ENCODE measurements at regions not wholly inside any gene's neighbourhood (a gene's known extent, or its start where the extent isn't known, plus 50 kb on each side); places are given as distances from the start of the nearest gene placed in this dataset.

- ATAC-seq: no peak
- CTCF ChIA-PET: no interaction called here
- WGBS (ENCODE audit: missing lambda C conversion rate): 69% methylated on average over 4 of the region's 4 CpGs
These were observed 731.7 kb downstream of the RFPL4B start for GRCh38 chr6:113078791-113079190.

GRCh38 chr6:113082745-113083144 is 735.6 kb downstream of the RFPL4B start:
- FAIRE-seq (no peak), DNase-seq (ENCODE audit: low read depth in 1 of 2, low spot score in 1 of 2) (no peak), ATAC-seq (no peak)
- TF ChIP-seq CBX8 (IDR thresholded peaks at IDR 0.05) (no peak), CHD2 (IDR thresholded peaks at IDR 0.05; ENCODE audit: low read length, partially characterized antibody) (no peak), MAFK (IDR thresholded peaks at IDR 0.05; ENCODE audit: partially characterized antibody) (peak; percentile 81)
- H3K4me3 ChIP-seq: no peak overlapping the region
- WGBS (ENCODE audit: missing lambda C conversion rate): 66% methylated on average over 3 of the region's 3 CpGs
- CTCF ChIA-PET: no interaction called here
- H3K4me2 ChIP-seq: no peak overlapping the region
- POLR2A ChIA-PET: no interaction called here
- no peaks in the 10 kb centered on the region for H3K4me1 ChIP-seq
- H3K27ac ChIP-seq: no peak overlapping the region
- no peaks in the 10 kb centered on the region for H3K9me3 ChIP-seq

More at GRCh38 chr6:113078791-113079190, 731.7 kb downstream of the RFPL4B start:
- Histone ChIP-seq H3K4me2 (no peak overlapping the region), H3K9me3 (no peaks in the 10 kb centered on the region), H3K4me1 (peaks cover 1% of the 10 kb centered on the region; the same call in 2 of the 3 replicates), H3K27ac (no peak overlapping the region), H3K4me3 (no peak overlapping the region)
- no peak for DNase-seq (ENCODE audit: low read depth in 1 of 2, low spot score in 1 of 2)
- POLR2A ChIA-PET: no interaction called here
- FAIRE-seq: no peak
- TF ChIP-seq KDM1A (IDR thresholded peaks at IDR 0.05; ENCODE audit: low read depth): no peak
- TF ChIP-seq, protein P1, sequence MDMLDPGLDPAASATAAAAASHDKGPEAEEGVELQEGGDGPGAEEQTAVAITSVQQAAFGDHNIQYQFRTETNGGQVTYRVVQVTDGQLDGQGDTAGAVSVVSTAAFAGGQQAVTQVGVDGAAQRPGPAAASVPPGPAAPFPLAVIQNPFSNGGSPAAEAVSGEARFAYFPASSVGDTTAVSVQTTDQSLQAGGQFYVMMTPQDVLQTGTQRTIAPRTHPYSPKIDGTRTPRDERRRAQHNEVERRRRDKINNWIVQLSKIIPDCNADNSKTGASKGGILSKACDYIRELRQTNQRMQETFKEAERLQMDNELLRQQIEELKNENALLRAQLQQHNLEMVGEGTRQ (IDR thresholded peaks at IDR 0.05): no peak
- no peak for TF ChIP-seq CEBPB (IDR thresholded peaks at IDR 0.05)
- no peak for TF ChIP-seq BHLHE40 (IDR thresholded peaks at IDR 0.05; ENCODE audit: low read depth, low read length)
- TF ChIP-seq ELK1 (IDR thresholded peaks at IDR 0.05; ENCODE audit: low read depth, low read length): no peak
- no peak for TF ChIP-seq ZSCAN20 (CRISPR knock-in tag; IDR thresholded peaks at IDR 0.05)
- no peak for TF ChIP-seq RNF2 (IDR thresholded peaks at IDR 0.05; ENCODE audit: borderline replicate concordance, low read depth)
- no peak for TF ChIP-seq CBX8 (IDR thresholded peaks at IDR 0.05)
- no peak for TF ChIP-seq HMGXB4 (CRISPR knock-in tag; IDR thresholded peaks at IDR 0.05; ENCODE audit: borderline replicate concordance)
- TF ChIP-seq MAZ (IDR thresholded peaks at IDR 0.05; ENCODE audit: borderline replicate concordance, low read depth, low read length): no peak
- no peak for TF ChIP-seq HEYL (CRISPR knock-in tag; IDR thresholded peaks at IDR 0.05)
- TF ChIP-seq POLR2A (IDR thresholded peaks at IDR 0.05; ENCODE audit: low read length): no peak
- no peak for TF ChIP-seq EHMT2 (IDR thresholded peaks at IDR 0.05; ENCODE audit: low read depth)
- TF ChIP-seq RAD21 (conservative IDR thresholded peaks at IDR 0.05 in 1 of 2, IDR thresholded peaks at IDR 0.05 in 1 of 2): no peak
- TF ChIP-seq SREBF2 (IDR thresholded peaks at IDR 0.05): no peak
- no peak for TF ChIP-seq EP300 (IDR thresholded peaks at IDR 0.05)
- no peak for TF ChIP-seq PBX3 (IDR thresholded peaks at IDR 0.05)
- no peak for TF ChIP-seq MAX (IDR thresholded peaks at IDR 0.05)

DNA sequence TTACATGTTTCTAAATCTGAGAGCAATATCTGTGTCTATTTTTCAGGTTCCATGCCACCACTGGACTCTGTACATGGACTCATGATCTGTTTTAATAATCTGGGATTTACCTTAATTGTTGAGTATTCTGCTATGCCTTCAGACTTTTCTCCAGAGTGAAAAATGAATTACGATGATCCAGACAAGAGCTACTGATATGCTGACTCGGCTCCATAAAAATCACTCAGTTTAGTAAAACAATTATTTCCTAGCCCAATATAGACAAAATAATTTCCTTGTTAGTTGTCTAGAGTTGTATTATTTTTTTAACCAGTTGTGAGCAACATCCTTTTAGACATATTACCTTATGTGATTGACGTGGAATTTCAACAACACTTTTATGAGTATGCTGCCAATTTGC is 736.8 kb downstream of the RFPL4B start:
- WGBS (ENCODE audit: missing lambda C conversion rate): 80% methylated on average over 3 of the region's 3 CpGs
- Histone ChIP-seq H3K4me1 (no peaks in the 10 kb centered on the region), H3K4me2 (no peak overlapping the region), H3K27ac (no peak overlapping the region), H3K4me3 (no peak overlapping the region), H3K9me3 (no peaks in the 10 kb centered on the region)
- ChIA-PET CTCF (no interaction called here), POLR2A (no interaction called here)
- DNase-seq (ENCODE audit: low read depth in 1 of 2, low spot score in 1 of 2) (no peak), ATAC-seq (no peak), FAIRE-seq (no peak)
- TF ChIP-seq CHD4 (IDR thresholded peaks at IDR 0.05; ENCODE audit: borderline replicate concordance) (no peak), SREBF2 (IDR thresholded peaks at IDR 0.05) (no peak), GATA3 (IDR thresholded peaks at IDR 0.05; ENCODE audit: borderline replicate concordance) (no peak), SMC3 (IDR thresholded peaks at IDR 0.05) (no peak), HEYL (CRISPR knock-in tag; IDR thresholded peaks at IDR 0.05) (no peak), ELK1 (IDR thresholded peaks at IDR 0.05; ENCODE audit: low read depth, low read length) (no peak), CBX2 (IDR thresholded peaks at IDR 0.05; ENCODE audit: borderline replicate concordance, low read depth) (no peak)

Data from A549 (cell line).